HepG2 (cell line): ENCODE measurements at regions not wholly inside any gene's neighbourhood (a gene's known extent, or its start where the extent isn't known, plus 50 kb on each side); places are given as distances from the start of the nearest gene placed in this dataset.

Experiments
- ATAC-seq: fragments of 200-7000 bp; cut with Tn5 transposase; 3 replicates; pipeline ENCODE4 v1.9.1; 2020; ENCODE audit warnings: mild to moderate bottlenecking, moderate library complexity
- BruUV-seq: library from RNA; stranded (reverse); fragments of 400-500 nt; replicated peaks from 2 replicates; lab custom pipeline; 2021; lab: Mats Ljungman, UMichigan
- CTCF ChIA-PET: fragments of 300-600 bp; formaldehyde crosslinking; extraction: SDS; loops from one replicate; lab custom pipeline; 2021; ENCODE audit warnings: low total read pairs, inconsistent platforms, low intra/inter-chr PET ratio; lab: Yijun Ruan, JAX
- POLR2A ChIA-PET: fragments of 350-600 bp; sonication (Branson Sonifier 250); formaldehyde crosslinking; loops from one replicate; lab custom pipeline; 2020; ENCODE audit warnings: antibody characterized with exemption, inconsistent platforms; lab: Yijun Ruan, JAX
- DNase-seq: peaks from one replicate; pipeline ENCODE4 v3.0.0-alpha.2; 2015; ENCODE audit warnings: low spot score
- FAIRE-seq: peaks from 3 replicates; lab custom pipeline; 2011; peaks lifted over from hg19 to GRCh38; lab: Jason Lieb, UNC
- H2AFZ ChIP-seq: one replicate; pipeline ENCODE4 v1.6.1; 2011; ENCODE audit warnings: low read length, inconsistent platforms
- H3K27ac ChIP-seq: fragments of 300-600 bp; 3 replicates; pipeline ENCODE4 v1.8.0; 2011; ENCODE audit warnings: mixed run types, mild to moderate bottlenecking, mixed read lengths, low read length, inconsistent platforms; ENCODE audit not compliant: insufficient read depth; ENCODE audit errors: extremely low read length
- H3K27me3 ChIP-seq, 2 experiments: fragments of 200-600 bp in 1 of 2; 2 replicates in 1 of 2; 3 replicates in 1 of 2; pipeline versions ENCODE4 v1.6.0 to v1.8.0; 2011; ENCODE audit warnings: low read length in 2 of 2, mild to moderate bottlenecking in 2 of 2, moderate library complexity in 2 of 2, inconsistent platforms in 1 of 2; ENCODE audit not compliant: insufficient read depth in 2 of 2, control insufficient read depth in 1 of 2
- H3K36me3 ChIP-seq, 2 experiments: fragments of 200-600 bp in 1 of 2; replicated peaks in 1 of 2; 2 replicates in 1 of 2; 3 replicates in 1 of 2; pipeline versions ENCODE4 v1.5.1 to v1.8.0; 2011; ENCODE audit warnings: low read length in 2 of 2, inconsistent platforms in 1 of 2; ENCODE audit not compliant: insufficient read depth in 2 of 2, control insufficient read depth in 1 of 2
- H3K4me1 ChIP-seq: 2 replicates; pipeline ENCODE4 v1.5.1; 2012; ENCODE audit warnings: low read length, inconsistent platforms; ENCODE audit not compliant: insufficient read depth
- H3K4me2 ChIP-seq: 2 replicates; pipeline ENCODE4 v1.6.0; 2011; ENCODE audit warnings: low read depth, low read length, inconsistent platforms
- H3K4me3 ChIP-seq, 3 experiments: fragments of 200-600 bp in 1 of 3; sonication (generic), shearing (Covaris generic) in 1 of 3; replicated peaks in 1 of 3; 2 replicates each; pipeline ENCODE4 v1.5.1; 2011 to 2016; ENCODE audit warnings: low read length in 3 of 3, inconsistent platforms in 2 of 3, low read depth in 2 of 3, mild to moderate bottlenecking in 2 of 3, control low read depth in 1 of 3, mixed read lengths in 1 of 3; ENCODE audit not compliant: insufficient read depth in 1 of 3
- H3K79me2 ChIP-seq: one replicate; pipeline ENCODE4 v1.6.1; 2011; ENCODE audit warnings: low read length, inconsistent platforms; ENCODE audit not compliant: insufficient read depth
- H3K9ac ChIP-seq: 2 replicates; pipeline ENCODE4 v1.6.0; 2011; ENCODE audit warnings: mild to moderate bottlenecking, low read depth, low read length, inconsistent platforms; ENCODE audit not compliant: insufficient read depth
- H3K9me3 ChIP-seq: 2 replicates; pipeline ENCODE4 v1.5.1; 2012; ENCODE audit warnings: mild to moderate bottlenecking, low read length
- H4K20me1 ChIP-seq: 2 replicates; pipeline ENCODE4 v1.6.0; 2011; ENCODE audit warnings: inconsistent platforms, mild to moderate bottlenecking, low read length, moderate library complexity; ENCODE audit not compliant: insufficient read depth
- CENPX ChIP-seq: sonication (generic); formaldehyde crosslinking; IDR thresholded peaks from 2 replicates; pipeline ENCODE4 v1.9.0; 2021; ENCODE audit warnings: mild to moderate bottlenecking, missing genetic modification reagents, moderate library complexity
- IKZF1 ChIP-seq: fragments of 450-650 bp; IDR thresholded peaks from 2 replicates; pipeline ENCODE4 v1.7.1; 2016
- RFX3 ChIP-seq: IDR thresholded peaks from 2 replicates; pipeline ENCODE4 v1.6.1; 2016; ENCODE audit warnings: missing biosample characterization, missing genetic modification reagents
- U2AF1 ChIP-seq: fragments of 200-400 bp; formaldehyde crosslinking; optimal IDR thresholded peaks from 2 replicates; pipeline ENCODE3; 2017; ENCODE audit warnings: mild to moderate bottlenecking, low read depth, low read length
- ZBTB21 ChIP-seq: sonication (generic); formaldehyde crosslinking; IDR thresholded peaks from 2 replicates; pipeline ENCODE4 v1.4.0; 2020; ENCODE audit warnings: missing genetic modification reagents
- ZMYM4 ChIP-seq: sonication (generic); formaldehyde crosslinking; IDR thresholded peaks from 2 replicates; pipeline ENCODE4 v1.8.1; 2023; ENCODE audit warnings: mild to moderate bottlenecking, missing genetic modification reagents
- ZNF143 ChIP-seq: sonication (generic); formaldehyde crosslinking; IDR thresholded peaks from 2 replicates; pipeline ENCODE4 v1.4.0; 2020; ENCODE audit warnings: missing genetic modification reagents
- ZNF225 ChIP-seq: sonication (generic); formaldehyde crosslinking; IDR thresholded peaks from 2 replicates; pipeline ENCODE4 v1.4.0; 2020; ENCODE audit warnings: mild to moderate bottlenecking, missing genetic modification reagents
- ZNF33B ChIP-seq: sonication (generic); formaldehyde crosslinking; IDR thresholded peaks from 2 replicates; pipeline ENCODE4 v1.5.1; 2020; ENCODE audit warnings: mild to moderate bottlenecking, missing genetic modification reagents
- ZNF367 ChIP-seq: sonication (generic); formaldehyde crosslinking; IDR thresholded peaks from 2 replicates; pipeline ENCODE4 v1.4.0; 2020; ENCODE audit warnings: missing genetic modification reagents, borderline replicate concordance
- ZNF451 ChIP-seq: sonication (generic); formaldehyde crosslinking; IDR thresholded peaks from 2 replicates; pipeline ENCODE4 v1.5.0; 2020; ENCODE audit warnings: mild to moderate bottlenecking, missing genetic modification reagents
- ZNF510 ChIP-seq: sonication (generic); formaldehyde crosslinking; IDR thresholded peaks from 2 replicates; pipeline ENCODE4 v1.4.0; 2020; ENCODE audit warnings: low read depth, mild to moderate bottlenecking, missing genetic modification reagents
- ZNF761 ChIP-seq: sonication (generic); formaldehyde crosslinking; conservative IDR thresholded peaks from 2 replicates; pipeline ENCODE4 v1.4.0; 2020; ENCODE audit warnings: mild to moderate bottlenecking, missing genetic modification reagents
- WGBS: methylation state at CpG from one replicate; pipeline ENCODE4 v1.1.6; 2017; ENCODE audit warnings: low lambda C conversion rate; 5-methylcytosine and 5-hydroxymethylcytosine counted together
- in situ Hi-C: cut with HindIII; loops from 2 replicates; pipeline ENCODE4 v1.10.0; 2017; ENCODE audit warnings: low pct_unique_long_range_greater_than_20kb; ENCODE audit not compliant: extremely low pct_ligation_motif_present
- intact Hi-C: fragments of 100-400 bp; cut with micrococcal nuclease; formaldehyde crosslinking; loops from one replicate; pipeline ENCODE4 v1.10.0; 2022; ENCODE audit not compliant: unreplicated experiment
- TF ChIP-seq, protein P1 (sequence below): IDR thresholded peaks from 2 replicates; pipeline ENCODE4 v1.6.1; 2016
- TF ChIP-seq, protein P2 (sequence below): sonication (generic); formaldehyde crosslinking; IDR thresholded peaks from 2 replicates; pipeline ENCODE4 v1.5.0; 2020; ENCODE audit warnings: mild to moderate bottlenecking, missing genetic modification reagents
- TF ChIP-seq, protein P3 (sequence below): sonication (generic); formaldehyde crosslinking; IDR thresholded peaks from 2 replicates; pipeline ENCODE4 v1.8.0; 2022; ENCODE audit warnings: missing genetic modification reagents, mild to moderate bottlenecking, inconsistent platforms, borderline replicate concordance
- TF ChIP-seq, protein P4 (sequence below): IDR thresholded peaks from 2 replicates; pipeline ENCODE4 v1.4.0; 2020; ENCODE audit warnings: mild to moderate bottlenecking, missing genetic modification reagents

DNA sequence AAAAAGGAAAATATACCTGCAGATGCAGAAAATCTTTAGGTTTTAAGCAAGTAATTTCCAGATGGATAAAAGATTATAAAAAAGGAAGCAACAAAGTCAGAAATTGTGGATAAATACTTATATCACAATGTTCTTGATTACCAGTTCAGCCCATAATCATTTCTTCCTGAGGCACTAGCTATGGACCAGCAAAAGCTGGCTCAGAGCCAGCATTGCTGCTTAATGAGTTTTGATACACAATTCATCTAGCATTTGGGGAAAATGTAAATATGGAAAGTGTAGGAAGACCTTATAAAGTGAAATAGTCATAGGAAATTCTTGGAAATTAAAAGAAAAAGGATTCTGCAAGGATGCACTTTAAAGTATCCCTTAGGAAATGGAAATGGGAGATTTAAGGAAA lies 168.3 kb upstream of the GBE1 start (continued):
- TF ChIP-seq, protein P1, sequence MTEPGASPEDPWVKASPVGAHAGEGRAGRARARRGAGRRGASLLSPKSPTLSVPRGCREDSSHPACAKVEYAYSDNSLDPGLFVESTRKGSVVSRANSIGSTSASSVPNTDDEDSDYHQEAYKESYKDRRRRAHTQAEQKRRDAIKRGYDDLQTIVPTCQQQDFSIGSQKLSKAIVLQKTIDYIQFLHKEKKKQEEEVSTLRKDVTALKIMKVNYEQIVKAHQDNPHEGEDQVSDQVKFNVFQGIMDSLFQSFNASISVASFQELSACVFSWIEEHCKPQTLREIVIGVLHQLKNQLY: no peak
- TF ChIP-seq ZMYM4 (CRISPR knock-in tag): no peak
- TF ChIP-seq ZNF510 (CRISPR knock-in tag): no peak
- no peak for TF ChIP-seq ZNF451 (CRISPR knock-in tag)
- TF ChIP-seq ZNF143 (CRISPR knock-in tag): no peak
- TF ChIP-seq, protein P2, sequence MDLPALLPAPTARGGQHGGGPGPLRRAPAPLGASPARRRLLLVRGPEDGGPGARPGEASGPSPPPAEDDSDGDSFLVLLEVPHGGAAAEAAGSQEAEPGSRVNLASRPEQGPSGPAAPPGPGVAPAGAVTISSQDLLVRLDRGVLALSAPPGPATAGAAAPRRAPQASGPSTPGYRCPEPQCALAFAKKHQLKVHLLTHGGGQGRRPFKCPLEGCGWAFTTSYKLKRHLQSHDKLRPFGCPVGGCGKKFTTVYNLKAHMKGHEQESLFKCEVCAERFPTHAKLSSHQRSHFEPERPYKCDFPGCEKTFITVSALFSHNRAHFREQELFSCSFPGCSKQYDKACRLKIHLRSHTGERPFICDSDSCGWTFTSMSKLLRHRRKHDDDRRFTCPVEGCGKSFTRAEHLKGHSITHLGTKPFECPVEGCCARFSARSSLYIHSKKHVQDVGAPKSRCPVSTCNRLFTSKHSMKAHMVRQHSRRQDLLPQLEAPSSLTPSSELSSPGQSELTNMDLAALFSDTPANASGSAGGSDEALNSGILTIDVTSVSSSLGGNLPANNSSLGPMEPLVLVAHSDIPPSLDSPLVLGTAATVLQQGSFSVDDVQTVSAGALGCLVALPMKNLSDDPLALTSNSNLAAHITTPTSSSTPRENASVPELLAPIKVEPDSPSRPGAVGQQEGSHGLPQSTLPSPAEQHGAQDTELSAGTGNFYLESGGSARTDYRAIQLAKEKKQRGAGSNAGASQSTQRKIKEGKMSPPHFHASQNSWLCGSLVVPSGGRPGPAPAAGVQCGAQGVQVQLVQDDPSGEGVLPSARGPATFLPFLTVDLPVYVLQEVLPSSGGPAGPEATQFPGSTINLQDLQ: no peak
- TF ChIP-seq, protein P3, sequence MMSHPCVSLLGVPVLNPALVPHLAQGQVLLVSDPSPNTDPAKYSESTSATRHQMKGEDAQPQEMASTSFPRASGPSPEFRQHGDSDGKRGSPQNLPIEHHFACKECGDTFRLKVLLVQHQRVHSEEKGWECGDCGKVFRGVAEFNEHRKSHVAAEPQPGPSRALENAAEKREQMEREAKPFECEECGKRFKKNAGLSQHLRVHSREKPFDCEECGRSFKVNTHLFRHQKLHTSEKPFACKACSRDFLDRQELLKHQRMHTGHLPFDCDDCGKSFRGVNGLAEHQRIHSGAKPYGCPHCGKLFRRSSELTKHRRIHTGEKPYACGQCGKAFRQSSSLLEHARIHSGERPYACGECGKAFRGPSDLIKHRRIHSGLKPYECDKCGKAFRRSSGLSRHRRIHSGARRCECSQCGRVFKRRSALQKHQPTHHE: no peak

DNA sequence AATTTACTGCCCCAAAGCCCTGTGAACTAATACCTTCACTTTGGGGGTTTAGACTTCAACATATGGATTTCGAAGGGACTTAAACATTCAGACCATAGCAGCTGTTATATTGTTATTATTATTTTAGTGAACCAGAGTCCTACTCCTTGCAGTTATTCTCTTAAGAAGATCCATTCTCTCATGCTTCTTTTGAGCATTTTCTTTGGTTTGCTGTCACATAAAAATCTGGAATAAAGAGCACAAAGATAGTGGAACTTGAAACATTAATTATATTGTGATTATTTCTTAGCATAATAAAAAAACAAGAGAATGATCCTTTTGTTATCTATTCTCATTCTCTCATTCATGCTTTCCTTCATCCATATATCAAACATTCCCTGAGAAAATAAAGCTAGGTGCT lies 166.4 kb upstream of the GBE1 start:
- no peaks in the 10 kb centered on the region for H4K20me1 ChIP-seq
- no peak overlapping the region for H3K9ac ChIP-seq
- H3K36me3 ChIP-seq: no peaks in the 10 kb centered on the region
- no peaks in the 10 kb centered on the region for H3K4me1 ChIP-seq
- no peak overlapping the region for H3K4me3 ChIP-seq
- H3K27ac ChIP-seq: no peak overlapping the region
- ChIA-PET POLR2A (no interaction called here), CTCF (no interaction called here)
- no peak overlapping the region for H2AFZ ChIP-seq
- no TSS peak for BruUV-seq
- no peak for DNase-seq
- peaks cover 0 to 4% of the 10 kb centered on the region in 2 experiments; a peak in 1 of 5 replicates for H3K27me3 ChIP-seq
- in situ Hi-C loops (no loop called here), intact Hi-C loops (no loop called here)
- ATAC-seq: no peak
- H3K79me2 ChIP-seq: no peaks in the 10 kb centered on the region
- no peak for FAIRE-seq
- WGBS: 0% methylated on average over 1 of the region's 1 CpG
- H3K4me2 ChIP-seq: no peak overlapping the region
- H3K9me3 ChIP-seq: no peaks in the 10 kb centered on the region
- TF ChIP-seq ZNF761 (CRISPR knock-in tag) (no peak), ZBTB21 (CRISPR knock-in tag) (no peak), ZNF367 (CRISPR knock-in tag) (no peak), RFX3 (CRISPR knock-in tag) (no peak), U2AF1 (no peak), ZNF33B (CRISPR knock-in tag) (no peak), ZNF225 (CRISPR knock-in tag) (no peak), CENPX (CRISPR knock-in tag) (no peak), IKZF1 (no peak)
- TF ChIP-seq, protein P4, sequence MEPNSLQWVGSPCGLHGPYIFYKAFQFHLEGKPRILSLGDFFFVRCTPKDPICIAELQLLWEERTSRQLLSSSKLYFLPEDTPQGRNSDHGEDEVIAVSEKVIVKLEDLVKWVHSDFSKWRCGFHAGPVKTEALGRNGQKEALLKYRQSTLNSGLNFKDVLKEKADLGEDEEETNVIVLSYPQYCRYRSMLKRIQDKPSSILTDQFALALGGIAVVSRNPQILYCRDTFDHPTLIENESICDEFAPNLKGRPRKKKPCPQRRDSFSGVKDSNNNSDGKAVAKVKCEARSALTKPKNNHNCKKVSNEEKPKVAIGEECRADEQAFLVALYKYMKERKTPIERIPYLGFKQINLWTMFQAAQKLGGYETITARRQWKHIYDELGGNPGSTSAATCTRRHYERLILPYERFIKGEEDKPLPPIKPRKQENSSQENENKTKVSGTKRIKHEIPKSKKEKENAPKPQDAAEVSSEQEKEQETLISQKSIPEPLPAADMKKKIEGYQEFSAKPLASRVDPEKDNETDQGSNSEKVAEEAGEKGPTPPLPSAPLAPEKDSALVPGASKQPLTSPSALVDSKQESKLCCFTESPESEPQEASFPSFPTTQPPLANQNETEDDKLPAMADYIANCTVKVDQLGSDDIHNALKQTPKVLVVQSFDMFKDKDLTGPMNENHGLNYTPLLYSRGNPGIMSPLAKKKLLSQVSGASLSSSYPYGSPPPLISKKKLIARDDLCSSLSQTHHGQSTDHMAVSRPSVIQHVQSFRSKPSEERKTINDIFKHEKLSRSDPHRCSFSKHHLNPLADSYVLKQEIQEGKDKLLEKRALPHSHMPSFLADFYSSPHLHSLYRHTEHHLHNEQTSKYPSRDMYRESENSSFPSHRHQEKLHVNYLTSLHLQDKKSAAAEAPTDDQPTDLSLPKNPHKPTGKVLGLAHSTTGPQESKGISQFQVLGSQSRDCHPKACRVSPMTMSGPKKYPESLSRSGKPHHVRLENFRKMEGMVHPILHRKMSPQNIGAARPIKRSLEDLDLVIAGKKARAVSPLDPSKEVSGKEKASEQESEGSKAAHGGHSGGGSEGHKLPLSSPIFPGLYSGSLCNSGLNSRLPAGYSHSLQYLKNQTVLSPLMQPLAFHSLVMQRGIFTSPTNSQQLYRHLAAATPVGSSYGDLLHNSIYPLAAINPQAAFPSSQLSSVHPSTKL (CRISPR knock-in tag): no peak
